ENCODE measurements at regions not wholly inside any gene's neighbourhood (a gene's known extent, or its start where the extent isn't known, plus 50 kb on each side); places are given as distances from the start of the nearest gene placed in this dataset.

- TF ChIP-seq CTCF (IDR thresholded peaks at IDR 0.05; ENCODE audit: low read depth, low read length, poor library complexity, severe bottlenecking): no peak
- no peak for TF ChIP-seq EZH2phosphoT487 (IDR thresholded peaks at IDR 0.05; ENCODE audit: borderline replicate concordance, low read length)
These were observed 134.4 kb upstream of the SMYD2 start for GRCh38 chr1:214146523-214146922.

All from DOHH2 (cell line).